ENCODE measurements at regions not wholly inside any gene's neighbourhood (a gene's known extent, or its start where the extent isn't known, plus 50 kb on each side); places are given as distances from the start of the nearest gene placed in this dataset.

DNA sequence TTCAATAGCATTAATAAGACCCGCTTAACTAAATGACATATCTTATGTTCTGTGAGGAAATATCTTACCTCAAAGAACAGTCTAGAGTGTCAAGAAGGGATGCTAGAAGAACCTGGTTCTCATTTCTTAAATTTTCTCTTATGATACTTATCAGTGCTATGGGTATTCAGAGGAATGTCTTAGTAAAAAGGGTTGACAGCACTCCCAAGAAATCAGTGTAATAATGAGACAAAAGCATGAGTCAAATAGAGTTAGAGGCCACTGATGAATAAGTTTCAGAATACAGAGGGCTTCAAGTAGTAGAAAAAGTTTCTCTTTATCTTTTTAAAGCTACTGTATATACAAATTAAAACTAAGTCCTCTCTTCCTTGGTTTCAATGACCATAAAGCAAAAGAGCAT, 242.8 kb downstream of the GJA1 start:
- TF ChIP-seq POLR2A (IDR thresholded peaks at IDR 0.05) = no peak
- TF ChIP-seq, protein P1, sequence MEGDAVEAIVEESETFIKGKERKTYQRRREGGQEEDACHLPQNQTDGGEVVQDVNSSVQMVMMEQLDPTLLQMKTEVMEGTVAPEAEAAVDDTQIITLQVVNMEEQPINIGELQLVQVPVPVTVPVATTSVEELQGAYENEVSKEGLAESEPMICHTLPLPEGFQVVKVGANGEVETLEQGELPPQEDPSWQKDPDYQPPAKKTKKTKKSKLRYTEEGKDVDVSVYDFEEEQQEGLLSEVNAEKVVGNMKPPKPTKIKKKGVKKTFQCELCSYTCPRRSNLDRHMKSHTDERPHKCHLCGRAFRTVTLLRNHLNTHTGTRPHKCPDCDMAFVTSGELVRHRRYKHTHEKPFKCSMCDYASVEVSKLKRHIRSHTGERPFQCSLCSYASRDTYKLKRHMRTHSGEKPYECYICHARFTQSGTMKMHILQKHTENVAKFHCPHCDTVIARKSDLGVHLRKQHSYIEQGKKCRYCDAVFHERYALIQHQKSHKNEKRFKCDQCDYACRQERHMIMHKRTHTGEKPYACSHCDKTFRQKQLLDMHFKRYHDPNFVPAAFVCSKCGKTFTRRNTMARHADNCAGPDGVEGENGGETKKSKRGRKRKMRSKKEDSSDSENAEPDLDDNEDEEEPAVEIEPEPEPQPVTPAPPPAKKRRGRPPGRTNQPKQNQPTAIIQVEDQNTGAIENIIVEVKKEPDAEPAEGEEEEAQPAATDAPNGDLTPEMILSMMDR (IDR thresholded peaks at IDR 0.05) = no peak

Measured in thyroid gland (tissue), 4 donors.